SK-N-SH (cell line): ENCODE measurements at regions not wholly inside any gene's neighbourhood (a gene's known extent, or its start where the extent isn't known, plus 50 kb on each side); places are given as distances from the start of the nearest gene placed in this dataset.

Experiments used
- CTCF ChIA-PET: fragments of 300-600, 350-600 bp; formaldehyde crosslinking; extraction: SDS; loops from one replicate; lab custom pipeline; 2021; lab: Yijun Ruan, JAX
- POLR2A ChIA-PET: fragments of 350-600 bp; sonication (Branson Sonifier 250); formaldehyde crosslinking; extraction: SDS; loops from one replicate; lab custom pipeline; 2020; ENCODE audit warnings: antibody characterized with exemption, inconsistent platforms; lab: Yijun Ruan, JAX
- DNase-seq: peaks from one replicate; pipeline ENCODE4 v3.0.0; 2012
- H2AFZ ChIP-seq: fragments of 200-600 bp; sonication (generic); 2 replicates; pipeline ENCODE4 v1.8.1; 2016; ENCODE audit warnings: antibody characterized with exemption, mild to moderate bottlenecking, low read depth
- H3F3A ChIP-seq: fragments of 200-600 bp; sonication (generic); replicated peaks from 2 replicates; pipeline ENCODE3; 2016; ENCODE audit warnings: antibody characterized with exemption, mild to moderate bottlenecking; ENCODE audit not compliant: insufficient read depth
- H3K27ac ChIP-seq, 2 experiments: fragments of 200-500 bp in 1 of 2; fragments of 200-600 bp in 1 of 2; sonication (Bioruptor generic) in 1 of 2; sonication (generic), shearing (Covaris generic) in 1 of 2; 2 replicates each; pipeline versions ENCODE4 v1.5.1 to v1.6.1; 2014 to 2016; ENCODE audit warnings: low read depth in 2 of 2, inconsistent platforms in 1 of 2, low read length in 1 of 2, mild to moderate bottlenecking in 1 of 2, mixed read lengths in 1 of 2
- H3K27me3 ChIP-seq: fragments of 200-600 bp; sonication (generic), shearing (Covaris generic); 2 replicates; pipeline ENCODE4 v1.6.1; 2016; ENCODE audit warnings: mixed run types; ENCODE audit not compliant: insufficient read depth
- H3K36me3 ChIP-seq, 2 experiments: fragments of 200-500 bp in 1 of 2; fragments of 200-600 bp in 1 of 2; sonication (Bioruptor generic) in 1 of 2; sonication (generic) in 1 of 2; replicated peaks in 1 of 2; 2 replicates each; pipeline versions ENCODE3 to v1.5.1; 2014 to 2016; ENCODE audit warnings: low read length in 1 of 2, mild to moderate bottlenecking in 1 of 2; ENCODE audit not compliant: insufficient read depth in 2 of 2, control insufficient read depth in 1 of 2
- H3K4me1 ChIP-seq, 2 experiments: fragments of 200-500 bp in 1 of 2; fragments of 200-600 bp in 1 of 2; sonication (Bioruptor generic) in 1 of 2; sonication (generic), shearing (Covaris generic) in 1 of 2; 2 replicates each; pipeline versions ENCODE4 v1.5.1 to v1.6.1; 2014 to 2016; ENCODE audit warnings: low read depth in 1 of 2, low read length in 1 of 2, mixed run types in 1 of 2; ENCODE audit not compliant: insufficient read depth in 2 of 2, control insufficient read depth in 1 of 2
- H3K4me2 ChIP-seq: fragments of 200-600 bp; sonication (generic), shearing (Covaris generic); 2 replicates; pipeline ENCODE4 v1.6.1; 2017; ENCODE audit warnings: mixed run types
- H3K4me3 ChIP-seq, 2 experiments: fragments of 200-500 bp in 1 of 2; fragments of 200-600 bp in 1 of 2; sonication (Bioruptor generic) in 1 of 2; sonication (generic), shearing (Covaris generic) in 1 of 2; 2 replicates each; pipeline versions ENCODE4 v1.5.1 to v1.8.1; 2014 to 2016; ENCODE audit warnings: low read depth in 2 of 2, inconsistent platforms in 1 of 2, low read length in 1 of 2, mild to moderate bottlenecking in 1 of 2, mixed read lengths in 1 of 2, moderate library complexity in 1 of 2
- H3K79me2 ChIP-seq: fragments of 200-600 bp; sonication (generic); 2 replicates; pipeline ENCODE4 v1.8.1; 2017; ENCODE audit warnings: mild to moderate bottlenecking; ENCODE audit not compliant: insufficient read depth
- H3K9ac ChIP-seq: fragments of 200-600 bp; sonication (generic); 2 replicates; pipeline ENCODE4 v1.6.1; 2017; ENCODE audit warnings: mixed run types
- H3K9me2 ChIP-seq: fragments of 200-600 bp; sonication (generic); 2 replicates; pipeline ENCODE4 v1.6.1; 2017; ENCODE audit warnings: mixed run types
- H3K9me3 ChIP-seq: fragments of 200-600 bp; sonication (generic); 2 replicates; pipeline ENCODE4 v1.6.1; 2017; ENCODE audit warnings: mixed run types, mild to moderate bottlenecking, moderate library complexity
- H4K20me1 ChIP-seq: fragments of 200-600 bp; sonication (generic); 2 replicates; pipeline ENCODE4 v1.6.1; 2017; ENCODE audit warnings: mild to moderate bottlenecking, mixed run types; ENCODE audit not compliant: insufficient read depth
- CHD2 ChIP-seq: fragments of 150-350 bp; IDR thresholded peaks from 2 replicates; pipeline ENCODE4 v1.6.1; 2018; ENCODE audit warnings: low read length; ENCODE audit not compliant: partially characterized antibody
- CTCF ChIP-seq: fragments of 200-600 bp; sonication (generic); IDR thresholded peaks from 2 replicates; pipeline ENCODE4 v1.6.1; 2017; ENCODE audit warnings: antibody characterized with exemption, mild to moderate bottlenecking, moderate library complexity
- ELF1 ChIP-seq: IDR thresholded peaks from 2 replicates; pipeline ENCODE4 v1.4.0; 2012
- EZH2phosphoT487 ChIP-seq: fragments of 200-600 bp; sonication (generic); IDR thresholded peaks from 2 replicates; pipeline ENCODE4 v1.6.1; 2017; ENCODE audit warnings: low read depth, mixed run types, mild to moderate bottlenecking, antibody characterized with exemption, moderate library complexity, borderline replicate concordance
- FOSL2 ChIP-seq: IDR thresholded peaks from 2 replicates; pipeline ENCODE4 v1.4.0; 2012; ENCODE audit warnings: low read depth, mild to moderate bottlenecking, moderate library complexity, borderline replicate concordance
- FOXJ3 ChIP-seq: sonication (generic); formaldehyde crosslinking; IDR thresholded peaks from 2 replicates; pipeline ENCODE4 v1.5.1; 2020; ENCODE audit warnings: mild to moderate bottlenecking, missing genetic modification reagents
- FOXM1 ChIP-seq: IDR thresholded peaks from 2 replicates; pipeline ENCODE4 v1.4.0; 2012; ENCODE audit warnings: low read depth, mild to moderate bottlenecking
- JUND ChIP-seq: IDR thresholded peaks from 2 replicates; pipeline ENCODE4 v1.4.0; 2012
- MXI1 ChIP-seq: IDR thresholded peaks from 2 replicates; pipeline ENCODE4 v1.6.1; 2012; ENCODE audit warnings: mild to moderate bottlenecking, low read depth, low read length, improper control_type of control experiment
- NFIC ChIP-seq: IDR thresholded peaks from 2 replicates; pipeline ENCODE4 v1.4.0; 2012; ENCODE audit warnings: borderline replicate concordance
- POLR2AphosphoS5 ChIP-seq: IDR thresholded peaks from 2 replicates; pipeline ENCODE4 v1.6.1; 2012; ENCODE audit warnings: low read depth, low read length
- RAD21 ChIP-seq: IDR thresholded peaks from 2 replicates; pipeline ENCODE4 v1.6.1; 2012; ENCODE audit warnings: mild to moderate bottlenecking, low read length
- REST ChIP-seq: IDR thresholded peaks from 2 replicates; pipeline ENCODE4 v1.6.1; 2012; ENCODE audit warnings: mild to moderate bottlenecking, low read depth, low read length, moderate library complexity
- RFX5 ChIP-seq: IDR thresholded peaks from 2 replicates; pipeline ENCODE4 v1.6.1; 2012; ENCODE audit warnings: mild to moderate bottlenecking, improper control_type of control experiment, low read length
- RXRA ChIP-seq: IDR thresholded peaks from 2 replicates; pipeline ENCODE4 v1.4.0; 2012; ENCODE audit warnings: low read depth, mild to moderate bottlenecking, borderline replicate concordance
- SMC3 ChIP-seq: IDR thresholded peaks from 2 replicates; pipeline ENCODE4 v1.6.1; 2012; ENCODE audit warnings: low read depth, low read length, improper control_type of control experiment
- TAF1 ChIP-seq: IDR thresholded peaks from 2 replicates; pipeline ENCODE4 v1.6.1; 2012; ENCODE audit warnings: low read depth, mild to moderate bottlenecking, low read length, moderate library complexity, borderline replicate concordance
- TCF12 ChIP-seq: IDR thresholded peaks from 2 replicates; pipeline ENCODE4 v1.4.0; 2012
- YY1 ChIP-seq: IDR thresholded peaks from 2 replicates; pipeline ENCODE4 v1.4.0; 2012; ENCODE audit warnings: low read depth, mild to moderate bottlenecking
- WGBS: methylation state at CpG from one replicate; pipeline ENCODE4 v1.1.6; 2017; ENCODE audit warnings: low lambda C conversion rate; 5-methylcytosine and 5-hydroxymethylcytosine counted together
- TF ChIP-seq, protein P1 (sequence below): fragments of 150-350 bp; IDR thresholded peaks from 2 replicates; pipeline ENCODE4 v1.6.1; 2017; ENCODE audit warnings: antibody characterized with exemption, low read length, low read depth, borderline replicate concordance
- TF ChIP-seq, protein P2 (sequence below): IDR thresholded peaks from 2 replicates; pipeline ENCODE4 v1.4.0; 2012; ENCODE audit warnings: low read depth
- TF ChIP-seq, protein P3 (sequence below): IDR thresholded peaks from 2 replicates; pipeline ENCODE4 v1.4.0; 2012; ENCODE audit warnings: low read depth, borderline replicate concordance
- TF ChIP-seq, protein P4 (sequence below): IDR thresholded peaks from 2 replicates; pipeline ENCODE4 v1.4.0; 2012; ENCODE audit warnings: low read depth, borderline replicate concordance

DNA sequence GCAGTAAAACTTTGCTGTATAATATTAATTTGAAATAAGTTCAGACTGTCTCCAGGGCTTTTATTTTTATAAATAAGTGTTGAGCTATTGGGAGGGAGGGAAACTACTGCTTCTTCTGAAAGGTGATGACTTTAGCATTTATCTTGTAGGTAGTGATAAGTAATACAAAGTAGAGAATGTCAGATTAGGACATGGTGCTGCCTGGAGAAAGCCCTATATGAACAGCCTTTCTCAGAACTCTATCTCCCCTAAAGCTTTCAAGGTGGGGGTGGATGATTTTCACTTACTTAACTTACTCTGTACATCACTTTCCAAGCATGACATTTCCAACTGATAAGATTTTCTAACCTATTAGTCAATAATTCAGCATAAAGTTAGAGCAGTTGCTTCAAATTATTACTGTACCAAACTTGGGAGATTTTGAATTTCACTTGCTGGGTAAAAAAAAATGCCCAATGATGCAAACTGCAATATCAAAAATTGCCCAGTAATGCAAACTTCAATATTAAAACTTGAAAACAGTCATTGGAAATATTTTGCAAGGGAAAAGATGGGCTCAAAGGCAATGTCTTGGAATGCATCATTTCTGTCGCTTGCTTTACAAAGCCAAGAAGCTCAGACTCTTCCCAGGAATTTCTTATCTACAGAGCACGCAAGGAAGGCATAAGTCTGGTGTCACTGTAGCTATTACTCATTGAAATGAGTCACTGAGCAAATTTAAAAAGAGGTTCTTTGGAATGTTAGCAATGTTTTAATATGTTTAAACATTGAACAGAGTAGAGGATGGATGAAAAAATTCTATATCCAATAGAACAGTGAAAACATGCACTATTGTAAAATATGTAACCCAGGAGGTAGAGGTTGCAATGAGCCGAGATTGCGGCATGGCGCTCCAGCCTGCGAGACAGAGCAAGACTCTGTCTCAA is 569.5 kb downstream of the PSAT1 start:
- Histone ChIP-seq H3K4me1 (peaks cover 0 to 20% of the 10 kb centered on the region in 2 experiments; a peak in 2 of 4 replicates), H2AFZ (no peak overlapping the region), H3K27ac (peak overlapping the region; percentile 47 to 77; a peak in 3 of 4 replicates), H3K79me2 (no peaks in the 10 kb centered on the region), H3K36me3 (no peaks in the 10 kb centered on the region), H3K4me3 (peak overlapping the region in 1 of 2 experiments; percentile 14; a peak in 1 of 4 replicates), H3F3A (peaks cover 28% of the 10 kb centered on the region), H3K9me3 (no peaks in the 10 kb centered on the region), H3K9ac (peak overlapping the region; percentile 40; the same call in 1 of the 2 replicates), H4K20me1 (no peaks in the 10 kb centered on the region), H3K4me2 (0 out of 2 replicates have a peak overlapping the region, but pooled peaks have one; percentile 25), H3K27me3 (no peaks in the 10 kb centered on the region), H3K9me2 (no peaks in the 10 kb centered on the region)
- DNase-seq: no peak
- CTCF ChIA-PET: no interaction called here
- 8% methylated on average over 6 of the region's 6 CpGs for WGBS
- POLR2A ChIA-PET: no interaction called here
- TF ChIP-seq, protein P1, sequence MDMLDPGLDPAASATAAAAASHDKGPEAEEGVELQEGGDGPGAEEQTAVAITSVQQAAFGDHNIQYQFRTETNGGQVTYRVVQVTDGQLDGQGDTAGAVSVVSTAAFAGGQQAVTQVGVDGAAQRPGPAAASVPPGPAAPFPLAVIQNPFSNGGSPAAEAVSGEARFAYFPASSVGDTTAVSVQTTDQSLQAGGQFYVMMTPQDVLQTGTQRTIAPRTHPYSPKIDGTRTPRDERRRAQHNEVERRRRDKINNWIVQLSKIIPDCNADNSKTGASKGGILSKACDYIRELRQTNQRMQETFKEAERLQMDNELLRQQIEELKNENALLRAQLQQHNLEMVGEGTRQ: no peak
- TF ChIP-seq EZH2phosphoT487 (no peak), TCF12 (peak; percentile 97), CTCF (no peak), RXRA (peak; percentile 80), YY1 (no peak; the same call in 1 of the 2 replicates), REST (no peak), FOXM1 (peak; percentile 92), MXI1 (no peak), CHD2 (no peak), FOXJ3 (CRISPR knock-in tag) (no peak), TAF1 (no peak), ELF1 (no peak), POLR2AphosphoS5 (peak; percentile 77; the same call in 1 of the 2 replicates), NFIC (peak; percentile 94), RAD21 (no peak), RFX5 (no peak), FOSL2 (peak; percentile 99), JUND (peak; percentile 98), SMC3 (no peak)
- TF ChIP-seq, protein P2, sequence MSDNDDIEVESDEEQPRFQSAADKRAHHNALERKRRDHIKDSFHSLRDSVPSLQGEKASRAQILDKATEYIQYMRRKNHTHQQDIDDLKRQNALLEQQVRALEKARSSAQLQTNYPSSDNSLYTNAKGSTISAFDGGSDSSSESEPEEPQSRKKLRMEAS: peak; percentile 57; the same call in 1 of the 2 replicates
- TF ChIP-seq, protein P3, sequence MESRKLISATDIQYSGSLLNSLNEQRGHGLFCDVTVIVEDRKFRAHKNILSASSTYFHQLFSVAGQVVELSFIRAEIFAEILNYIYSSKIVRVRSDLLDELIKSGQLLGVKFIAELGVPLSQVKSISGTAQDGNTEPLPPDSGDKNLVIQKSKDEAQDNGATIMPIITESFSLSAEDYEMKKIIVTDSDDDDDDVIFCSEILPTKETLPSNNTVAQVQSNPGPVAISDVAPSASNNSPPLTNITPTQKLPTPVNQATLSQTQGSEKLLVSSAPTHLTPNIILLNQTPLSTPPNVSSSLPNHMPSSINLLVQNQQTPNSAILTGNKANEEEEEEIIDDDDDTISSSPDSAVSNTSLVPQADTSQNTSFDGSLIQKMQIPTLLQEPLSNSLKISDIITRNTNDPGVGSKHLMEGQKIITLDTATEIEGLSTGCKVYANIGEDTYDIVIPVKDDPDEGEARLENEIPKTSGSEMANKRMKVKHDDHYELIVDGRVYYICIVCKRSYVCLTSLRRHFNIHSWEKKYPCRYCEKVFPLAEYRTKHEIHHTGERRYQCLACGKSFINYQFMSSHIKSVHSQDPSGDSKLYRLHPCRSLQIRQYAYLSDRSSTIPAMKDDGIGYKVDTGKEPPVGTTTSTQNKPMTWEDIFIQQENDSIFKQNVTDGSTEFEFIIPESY: peak; percentile 86
- TF ChIP-seq, protein P4, sequence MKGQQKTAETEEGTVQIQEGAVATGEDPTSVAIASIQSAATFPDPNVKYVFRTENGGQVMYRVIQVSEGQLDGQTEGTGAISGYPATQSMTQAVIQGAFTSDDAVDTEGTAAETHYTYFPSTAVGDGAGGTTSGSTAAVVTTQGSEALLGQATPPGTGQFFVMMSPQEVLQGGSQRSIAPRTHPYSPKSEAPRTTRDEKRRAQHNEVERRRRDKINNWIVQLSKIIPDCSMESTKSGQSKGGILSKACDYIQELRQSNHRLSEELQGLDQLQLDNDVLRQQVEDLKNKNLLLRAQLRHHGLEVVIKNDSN: no peak
